A549 (cell line): ENCODE measurements at regions not wholly inside any gene's neighbourhood (a gene's known extent, or its start where the extent isn't known, plus 50 kb on each side); places are given as distances from the start of the nearest gene placed in this dataset.

Source experiments
- ATAC-seq, 2 experiments: fragments of 200-7000 bp in 1 of 2; fragments of >200 bp in 1 of 2; cut with Nextera tagmentation in 1 of 2; cut with Tn5 transposase in 1 of 2; 3 replicates each; pipeline versions ENCODE4 v1.8.0 to v1.9.1; 2018 to 2020; ENCODE audit warnings: mild to moderate bottlenecking in 1 of 2, moderate library complexity in 1 of 2
- CTCF ChIA-PET: fragments of 300-600 bp; sonication (Branson Sonifier 250); formaldehyde crosslinking; extraction: SDS; loops from one replicate; lab custom pipeline; 2021; ENCODE audit warnings: antibody characterized with exemption, inconsistent platforms; lab: Yijun Ruan, JAX
- POLR2A ChIA-PET: fragments of 350-600 bp; formaldehyde crosslinking; extraction: SDS; loops from one replicate; lab custom pipeline; 2021; ENCODE audit warnings: antibody characterized with exemption, inconsistent platforms; lab: Yijun Ruan, JAX
- DNase-seq, 2 experiments: peaks; one replicate each; pipeline versions ENCODE4 v3.0.0 to v3.0.0-alpha.2; 2011 to 2016; ENCODE audit warnings: low read depth in 1 of 2, low spot score in 1 of 2
- FAIRE-seq: peaks from 2 replicates; lab custom pipeline; 2011; peaks lifted over from hg19 to GRCh38; lab: Jason Lieb, UNC
- H3K27ac ChIP-seq, 2 experiments: fragments of >200 bp; sonication (Bioruptor Twin); formaldehyde crosslinking; 3 replicates each; pipeline ENCODE4 v1.5.1; 2016 to 2017
- H3K4me1 ChIP-seq: fragments of >200 bp; sonication (Bioruptor Twin); formaldehyde crosslinking; 3 replicates; pipeline ENCODE4 v1.6.1; 2016
- H3K4me2 ChIP-seq: fragments of >200 bp; sonication (Bioruptor Twin); formaldehyde crosslinking; 3 replicates; pipeline ENCODE4 v1.6.1; 2016
- H3K4me3 ChIP-seq: fragments of >200 bp; sonication (Bioruptor Twin); formaldehyde crosslinking; 3 replicates; pipeline ENCODE4 v1.5.1; 2016
- H3K9me3 ChIP-seq: fragments of >200 bp; sonication (Bioruptor Twin); formaldehyde crosslinking; 3 replicates; pipeline ENCODE4 v1.6.1; 2016
- CBX2 ChIP-seq: fragments of 200-600 bp; sonication (generic); IDR thresholded peaks from 2 replicates; pipeline ENCODE4 v1.6.1; 2016; ENCODE audit warnings: low read depth, mild to moderate bottlenecking, borderline replicate concordance
- CEBPB ChIP-seq, 2 experiments: fragments of >200 bp in 1 of 2; sonication (Bioruptor Twin) in 1 of 2; formaldehyde crosslinking in 1 of 2; IDR thresholded peaks; 2 replicates each; pipeline ENCODE4 v1.6.1; 2012 to 2016
- CHD2 ChIP-seq: fragments of 150-350 bp; IDR thresholded peaks from 2 replicates; pipeline ENCODE4 v1.6.1; 2014; ENCODE audit warnings: low read length; ENCODE audit not compliant: partially characterized antibody
- CHD4 ChIP-seq: fragments of 200-600 bp; sonication (generic); IDR thresholded peaks from 2 replicates; pipeline ENCODE4 v1.6.1; 2016; ENCODE audit warnings: antibody characterized with exemption, mild to moderate bottlenecking, borderline replicate concordance
- EP300 ChIP-seq, 2 experiments: fragments of >200 bp; sonication (Bioruptor Twin); formaldehyde crosslinking; IDR thresholded peaks; 2 replicates in 1 of 2; 3 replicates in 1 of 2; pipeline ENCODE4 v1.6.1; 2016 to 2017
- GATA3 ChIP-seq: IDR thresholded peaks from 2 replicates; pipeline ENCODE4 v1.6.1; 2012; ENCODE audit warnings: borderline replicate concordance
- HDAC2 ChIP-seq: fragments of 200-600 bp; sonication (generic); IDR thresholded peaks from 2 replicates; pipeline ENCODE4 v1.6.1; 2016
- HOXA7 ChIP-seq: fragments of 250-450 bp; sonication (Bioruptor Pico); IDR thresholded peaks from 2 replicates; pipeline ENCODE4 v1.5.0; 2020; ENCODE audit warnings: mild to moderate bottlenecking, moderate library complexity
- HOXB13 ChIP-seq: fragments of 250-450 bp; sonication (Bioruptor Pico); IDR thresholded peaks from 2 replicates; pipeline ENCODE4 v1.5.0; 2020; ENCODE audit warnings: low read depth, mild to moderate bottlenecking, moderate library complexity
- HOXB5 ChIP-seq: fragments of 250-450 bp; sonication (Bioruptor Pico); IDR thresholded peaks from 2 replicates; pipeline ENCODE4 v1.5.0; 2020; ENCODE audit warnings: mild to moderate bottlenecking, moderate library complexity
- JUNB ChIP-seq: fragments of >200 bp; sonication (Bioruptor Twin); formaldehyde crosslinking; IDR thresholded peaks from 2 replicates; pipeline ENCODE4 v1.6.1; 2016
- KDM1A ChIP-seq: fragments of 200-600 bp; sonication (generic); IDR thresholded peaks from 2 replicates; pipeline ENCODE4 v1.6.1; 2016; ENCODE audit warnings: low read depth, mild to moderate bottlenecking
- KDM5A ChIP-seq: fragments of 200-600 bp; sonication (generic); IDR thresholded peaks from 2 replicates; pipeline ENCODE4 v1.6.1; 2016; ENCODE audit warnings: antibody characterized with exemption, mild to moderate bottlenecking
- MAFK ChIP-seq: fragments of 450-650 bp; IDR thresholded peaks from 2 replicates; pipeline ENCODE4 v1.6.1; 2014; ENCODE audit not compliant: partially characterized antibody
- MAZ ChIP-seq: fragments of 150-350 bp; IDR thresholded peaks from 2 replicates; pipeline ENCODE4 v1.6.1; 2014; ENCODE audit warnings: antibody characterized with exemption, low read depth, low read length, borderline replicate concordance
- NFE2L2 ChIP-seq: fragments of 150-350 bp; conservative IDR thresholded peaks from 2 replicates; pipeline ENCODE4 v1.6.1; 2014; ENCODE audit warnings: low read length
- RAD21 ChIP-seq, 2 experiments: fragments of >200 bp in 1 of 2; sonication (Bioruptor Twin) in 1 of 2; formaldehyde crosslinking in 1 of 2; IDR thresholded peaks in 1 of 2; conservative IDR thresholded peaks in 1 of 2; 2 replicates in 1 of 2; 3 replicates in 1 of 2; pipeline ENCODE4 v1.6.1; 2012 to 2018; ENCODE audit warnings: inconsistent platforms in 1 of 2
- RCOR1 ChIP-seq: fragments of 150-350 bp; IDR thresholded peaks from 2 replicates; pipeline ENCODE4 v1.6.1; 2014; ENCODE audit warnings: antibody characterized with exemption, low read length, low read depth
- RFX5 ChIP-seq: fragments of 450-650 bp; IDR thresholded peaks from 2 replicates; pipeline ENCODE4 v1.7.1; 2014; ENCODE audit warnings: antibody characterized with exemption, mild to moderate bottlenecking, moderate library complexity
- RNF2 ChIP-seq: fragments of 200-600 bp; sonication (generic); IDR thresholded peaks from 2 replicates; pipeline ENCODE4 v1.6.1; 2016; ENCODE audit warnings: low read depth, mild to moderate bottlenecking, antibody characterized with exemption, moderate library complexity, borderline replicate concordance
- SMC3 ChIP-seq: fragments of >200 bp; sonication (Bioruptor Twin); formaldehyde crosslinking; IDR thresholded peaks from 3 replicates; pipeline ENCODE4 v1.6.1; 2018; ENCODE audit warnings: inconsistent platforms
- SREBF2 ChIP-seq: fragments of 450-650 bp; IDR thresholded peaks from 2 replicates; pipeline ENCODE4 v1.6.1; 2014; ENCODE audit warnings: mild to moderate bottlenecking, moderate library complexity
- ZNF302 ChIP-seq: fragments of 250-450 bp; sonication (Bioruptor Pico); IDR thresholded peaks from 2 replicates; pipeline ENCODE4 v1.9.0; 2021; ENCODE audit warnings: inconsistent platforms, mild to moderate bottlenecking, moderate library complexity
- WGBS: methylation state at CpG from one replicate; pipeline ENCODE4 v1.1.6; 2017; ENCODE audit errors: missing lambda C conversion rate; 5-methylcytosine and 5-hydroxymethylcytosine counted together
- TF ChIP-seq, protein P1 (sequence below): fragments of 250-450 bp; sonication (Bioruptor Pico); IDR thresholded peaks from 2 replicates; pipeline ENCODE4 v1.5.0; 2020; ENCODE audit warnings: low read depth, mild to moderate bottlenecking, moderate library complexity
- TF ChIP-seq, protein P2 (sequence below): fragments of >200 bp; sonication (Bioruptor Twin); formaldehyde crosslinking; IDR thresholded peaks from 3 replicates; pipeline ENCODE4 v1.6.1; 2016
- TF ChIP-seq, protein P3 (sequence below): fragments of 200-600 bp; sonication (generic); IDR thresholded peaks from 2 replicates; pipeline ENCODE4 v1.6.1; 2016; ENCODE audit warnings: antibody characterized with exemption, mild to moderate bottlenecking, moderate library complexity
- TF ChIP-seq, protein P4 (sequence below): IDR thresholded peaks from 2 replicates; pipeline ENCODE4 v1.6.1; 2012
- TF ChIP-seq, protein P5 (sequence below): fragments of 250-450 bp; sonication (Bioruptor Pico); IDR thresholded peaks from 2 replicates; pipeline ENCODE4 v1.5.0; 2021; ENCODE audit warnings: mild to moderate bottlenecking, moderate library complexity, borderline replicate concordance

GRCh38 chr4:4606321-4606720 is 64.5 kb upstream of the STX18 start:
- H3K4me1 ChIP-seq, result no peaks in the 10 kb centered on the region
- ATAC-seq (no peak), FAIRE-seq (no peak), DNase-seq (peak in 1 of 2 experiments; percentile 7)
- H3K4me3 ChIP-seq, result no peak overlapping the region
- H3K27ac ChIP-seq, result no peak overlapping the region
- ChIA-PET CTCF (no interaction called here), POLR2A (no interaction called here)
- no peak overlapping the region for H3K4me2 ChIP-seq
- no peak for TF ChIP-seq NFE2L2
- no peak for TF ChIP-seq RAD21 (conservative IDR thresholded peaks at IDR 0.05 in 1 of 2, IDR thresholded peaks at IDR 0.05 in 1 of 2)
- no peak for TF ChIP-seq MAFK
- no peak for TF ChIP-seq CEBPB (IDR thresholded peaks at IDR 0.05)
- no peak for TF ChIP-seq RNF2
- TF ChIP-seq RFX5, result no peak
- TF ChIP-seq, protein P1, sequence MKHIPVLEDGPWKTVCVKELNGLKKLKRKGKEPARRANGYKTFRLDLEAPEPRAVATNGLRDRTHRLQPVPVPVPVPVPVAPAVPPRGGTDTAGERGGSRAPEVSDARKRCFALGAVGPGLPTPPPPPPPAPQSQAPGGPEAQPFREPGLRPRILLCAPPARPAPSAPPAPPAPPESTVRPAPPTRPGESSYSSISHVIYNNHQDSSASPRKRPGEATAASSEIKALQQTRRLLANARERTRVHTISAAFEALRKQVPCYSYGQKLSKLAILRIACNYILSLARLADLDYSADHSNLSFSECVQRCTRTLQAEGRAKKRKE (CRISPR knock-in tag), result no peak
- no peak for TF ChIP-seq MAZ
- TF ChIP-seq KDM5A, result no peak
- TF ChIP-seq SMC3, result no peak
- no peak for TF ChIP-seq SREBF2
- TF ChIP-seq RCOR1, result no peak
- no peak for TF ChIP-seq HOXA7 (CRISPR knock-in tag)
- H3K9me3 ChIP-seq, result no peaks in the 10 kb centered on the region
- WGBS, result 73% methylated on average over 8 of the region's 10 CpGs

- no peak for DNase-seq
- FAIRE-seq, result no peak
- TF ChIP-seq KDM1A (no peak), SMC3 (no peak), EP300 (IDR thresholded peaks at IDR 0.05) (no peak), KDM5A (no peak)
- TF ChIP-seq, protein P2, sequence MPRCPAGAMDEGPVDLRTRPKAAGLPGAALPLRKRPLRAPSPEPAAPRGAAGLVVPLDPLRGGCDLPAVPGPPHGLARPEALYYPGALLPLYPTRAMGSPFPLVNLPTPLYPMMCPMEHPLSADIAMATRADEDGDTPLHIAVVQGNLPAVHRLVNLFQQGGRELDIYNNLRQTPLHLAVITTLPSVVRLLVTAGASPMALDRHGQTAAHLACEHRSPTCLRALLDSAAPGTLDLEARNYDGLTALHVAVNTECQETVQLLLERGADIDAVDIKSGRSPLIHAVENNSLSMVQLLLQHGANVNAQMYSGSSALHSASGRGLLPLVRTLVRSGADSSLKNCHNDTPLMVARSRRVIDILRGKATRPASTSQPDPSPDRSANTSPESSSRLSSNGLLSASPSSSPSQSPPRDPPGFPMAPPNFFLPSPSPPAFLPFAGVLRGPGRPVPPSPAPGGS, result no peak
- Histone ChIP-seq H3K4me3 (no peak overlapping the region), H3K4me2 (no peak overlapping the region), H3K9me3 (no peaks in the 10 kb centered on the region), H3K27ac (no peak overlapping the region), H3K4me1 (no peaks in the 10 kb centered on the region)
- POLR2A ChIA-PET, result no interaction called here
- CTCF ChIA-PET, result no interaction called here
- WGBS, result 90% methylated on average over 2 of the region's 2 CpGs
- ATAC-seq, result no peak
Observed at GRCh38 chr4:4605849-4606248, 64.0 kb upstream of the STX18 start.

GRCh38 chr4:4603592-4603991 is 61.7 kb upstream of the STX18 start:
- CTCF ChIA-PET, result interaction anchor here (1.9 kb wide), 1 partner anchor 15 kb away, joined by 6 read pairs; no protein-coding TSS in a partner anchor
- DNase-seq (no peak), FAIRE-seq (no peak), ATAC-seq (no peak)
- POLR2A ChIA-PET, result no interaction called here
- H3K4me1 ChIP-seq, result no peaks in the 10 kb centered on the region
- H3K4me2 ChIP-seq, result no peak overlapping the region
- no peaks in the 10 kb centered on the region for H3K9me3 ChIP-seq
- 71% methylated on average over 5 of the region's 5 CpGs for WGBS
- H3K27ac ChIP-seq, result no peak overlapping the region
- no peak overlapping the region for H3K4me3 ChIP-seq
- TF ChIP-seq HOXB13 (CRISPR knock-in tag) (no peak), ZNF302 (no peak), MAZ (no peak), NFE2L2 (no peak), GATA3 (no peak), HDAC2 (no peak), CBX2 (no peak), HOXB5 (CRISPR knock-in tag) (no peak), HOXA7 (CRISPR knock-in tag) (no peak), JUNB (no peak), CHD2 (no peak), KDM5A (no peak), CHD4 (no peak)
- TF ChIP-seq, protein P3, sequence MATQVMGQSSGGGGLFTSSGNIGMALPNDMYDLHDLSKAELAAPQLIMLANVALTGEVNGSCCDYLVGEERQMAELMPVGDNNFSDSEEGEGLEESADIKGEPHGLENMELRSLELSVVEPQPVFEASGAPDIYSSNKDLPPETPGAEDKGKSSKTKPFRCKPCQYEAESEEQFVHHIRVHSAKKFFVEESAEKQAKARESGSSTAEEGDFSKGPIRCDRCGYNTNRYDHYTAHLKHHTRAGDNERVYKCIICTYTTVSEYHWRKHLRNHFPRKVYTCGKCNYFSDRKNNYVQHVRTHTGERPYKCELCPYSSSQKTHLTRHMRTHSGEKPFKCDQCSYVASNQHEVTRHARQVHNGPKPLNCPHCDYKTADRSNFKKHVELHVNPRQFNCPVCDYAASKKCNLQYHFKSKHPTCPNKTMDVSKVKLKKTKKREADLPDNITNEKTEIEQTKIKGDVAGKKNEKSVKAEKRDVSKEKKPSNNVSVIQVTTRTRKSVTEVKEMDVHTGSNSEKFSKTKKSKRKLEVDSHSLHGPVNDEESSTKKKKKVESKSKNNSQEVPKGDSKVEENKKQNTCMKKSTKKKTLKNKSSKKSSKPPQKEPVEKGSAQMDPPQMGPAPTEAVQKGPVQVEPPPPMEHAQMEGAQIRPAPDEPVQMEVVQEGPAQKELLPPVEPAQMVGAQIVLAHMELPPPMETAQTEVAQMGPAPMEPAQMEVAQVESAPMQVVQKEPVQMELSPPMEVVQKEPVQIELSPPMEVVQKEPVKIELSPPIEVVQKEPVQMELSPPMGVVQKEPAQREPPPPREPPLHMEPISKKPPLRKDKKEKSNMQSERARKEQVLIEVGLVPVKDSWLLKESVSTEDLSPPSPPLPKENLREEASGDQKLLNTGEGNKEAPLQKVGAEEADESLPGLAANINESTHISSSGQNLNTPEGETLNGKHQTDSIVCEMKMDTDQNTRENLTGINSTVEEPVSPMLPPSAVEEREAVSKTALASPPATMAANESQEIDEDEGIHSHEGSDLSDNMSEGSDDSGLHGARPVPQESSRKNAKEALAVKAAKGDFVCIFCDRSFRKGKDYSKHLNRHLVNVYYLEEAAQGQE, result no peak
- TF ChIP-seq, protein P4, sequence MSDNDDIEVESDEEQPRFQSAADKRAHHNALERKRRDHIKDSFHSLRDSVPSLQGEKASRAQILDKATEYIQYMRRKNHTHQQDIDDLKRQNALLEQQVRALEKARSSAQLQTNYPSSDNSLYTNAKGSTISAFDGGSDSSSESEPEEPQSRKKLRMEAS, result no peak
- TF ChIP-seq, protein P5, sequence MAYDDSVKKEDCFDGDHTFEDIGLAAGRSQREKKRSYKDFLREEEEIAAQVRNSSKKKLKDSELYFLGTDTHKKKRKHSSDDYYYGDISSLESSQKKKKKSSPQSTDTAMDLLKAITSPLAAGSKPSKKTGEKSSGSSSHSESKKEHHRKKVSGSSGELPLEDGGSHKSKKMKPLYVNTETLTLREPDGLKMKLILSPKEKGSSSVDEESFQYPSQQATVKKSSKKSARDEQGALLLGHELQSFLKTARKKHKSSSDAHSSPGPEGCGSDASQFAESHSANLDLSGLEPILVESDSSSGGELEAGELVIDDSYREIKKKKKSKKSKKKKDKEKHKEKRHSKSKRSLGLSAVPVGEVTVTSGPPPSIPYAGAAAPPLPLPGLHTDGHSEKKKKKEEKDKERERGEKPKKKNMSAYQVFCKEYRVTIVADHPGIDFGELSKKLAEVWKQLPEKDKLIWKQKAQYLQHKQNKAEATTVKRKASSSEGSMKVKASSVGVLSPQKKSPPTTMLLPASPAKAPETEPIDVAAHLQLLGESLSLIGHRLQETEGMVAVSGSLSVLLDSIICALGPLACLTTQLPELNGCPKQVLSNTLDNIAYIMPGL (CRISPR knock-in tag), result no peak
